ENCODE measurements at regions not wholly inside any gene's neighbourhood (a gene's known extent, or its start where the extent isn't known, plus 50 kb on each side); places are given as distances from the start of the nearest gene placed in this dataset.

DNA sequence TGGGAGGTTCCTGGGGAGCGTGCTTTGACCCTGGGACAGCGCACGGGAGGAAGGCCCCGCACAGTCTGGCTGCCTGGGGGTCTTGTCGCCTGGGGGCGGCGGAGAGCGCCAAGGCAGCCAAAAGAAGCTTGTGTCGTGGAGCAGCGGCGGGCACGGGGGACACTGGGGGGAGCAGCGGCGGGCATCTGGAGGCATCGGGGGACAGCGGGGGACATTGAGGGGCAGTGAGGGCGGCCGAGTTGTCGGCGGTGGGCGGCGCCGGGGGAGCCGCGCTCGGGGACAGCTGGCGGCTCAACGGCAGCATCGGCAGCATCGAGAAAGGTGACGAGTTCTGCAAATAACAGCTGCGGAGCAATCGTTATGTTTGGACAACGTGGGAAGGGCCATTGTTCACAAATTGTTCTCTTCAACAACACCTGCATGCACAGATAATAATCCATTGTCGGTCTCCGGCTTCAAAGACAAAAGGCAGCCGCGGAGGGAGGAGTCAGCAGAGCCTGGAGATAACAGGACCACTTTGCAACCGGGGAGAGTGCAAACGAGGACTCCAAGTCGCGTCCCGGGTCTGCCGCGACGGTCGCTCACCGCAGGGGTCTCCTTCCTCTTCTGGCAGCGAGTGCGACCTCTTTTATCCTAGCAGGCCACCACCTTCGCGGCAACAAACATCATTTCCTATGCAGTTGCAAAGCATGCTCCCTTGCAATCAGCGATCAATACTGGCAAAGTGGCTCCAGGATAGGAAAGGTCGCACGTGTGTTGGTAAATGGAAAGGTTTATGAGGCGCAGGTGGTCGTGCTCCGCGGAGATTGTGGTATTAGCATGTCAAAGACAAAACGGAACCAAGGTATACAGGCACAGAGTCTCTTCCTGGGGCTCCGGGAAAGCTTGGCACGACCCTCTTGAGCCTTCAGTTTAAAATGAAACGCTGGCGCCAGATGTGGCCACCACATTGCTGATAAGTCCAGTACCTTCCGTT is 132.3 kb upstream of the DLX2 start:
- TF ChIP-seq, protein P1, sequence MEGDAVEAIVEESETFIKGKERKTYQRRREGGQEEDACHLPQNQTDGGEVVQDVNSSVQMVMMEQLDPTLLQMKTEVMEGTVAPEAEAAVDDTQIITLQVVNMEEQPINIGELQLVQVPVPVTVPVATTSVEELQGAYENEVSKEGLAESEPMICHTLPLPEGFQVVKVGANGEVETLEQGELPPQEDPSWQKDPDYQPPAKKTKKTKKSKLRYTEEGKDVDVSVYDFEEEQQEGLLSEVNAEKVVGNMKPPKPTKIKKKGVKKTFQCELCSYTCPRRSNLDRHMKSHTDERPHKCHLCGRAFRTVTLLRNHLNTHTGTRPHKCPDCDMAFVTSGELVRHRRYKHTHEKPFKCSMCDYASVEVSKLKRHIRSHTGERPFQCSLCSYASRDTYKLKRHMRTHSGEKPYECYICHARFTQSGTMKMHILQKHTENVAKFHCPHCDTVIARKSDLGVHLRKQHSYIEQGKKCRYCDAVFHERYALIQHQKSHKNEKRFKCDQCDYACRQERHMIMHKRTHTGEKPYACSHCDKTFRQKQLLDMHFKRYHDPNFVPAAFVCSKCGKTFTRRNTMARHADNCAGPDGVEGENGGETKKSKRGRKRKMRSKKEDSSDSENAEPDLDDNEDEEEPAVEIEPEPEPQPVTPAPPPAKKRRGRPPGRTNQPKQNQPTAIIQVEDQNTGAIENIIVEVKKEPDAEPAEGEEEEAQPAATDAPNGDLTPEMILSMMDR (IDR thresholded peaks at IDR 0.05; ENCODE audit: low read length): no peak
- no peak for TF ChIP-seq EZH2 (IDR thresholded peaks at IDR 0.05; ENCODE audit: borderline replicate concordance, low read length)

All from OCI-LY1 (cell line).